Hepatic stellate cell (primary cell): ENCODE measurements at regions not wholly inside any gene's neighbourhood (a gene's known extent, or its start where the extent isn't known, plus 50 kb on each side); places are given as distances from the start of the nearest gene placed in this dataset.

Source experiments
- DNase-seq: peaks from one replicate; pipeline ENCODE4 v3.0.0; 2011; ENCODE audit warnings: low spot score

DNA sequence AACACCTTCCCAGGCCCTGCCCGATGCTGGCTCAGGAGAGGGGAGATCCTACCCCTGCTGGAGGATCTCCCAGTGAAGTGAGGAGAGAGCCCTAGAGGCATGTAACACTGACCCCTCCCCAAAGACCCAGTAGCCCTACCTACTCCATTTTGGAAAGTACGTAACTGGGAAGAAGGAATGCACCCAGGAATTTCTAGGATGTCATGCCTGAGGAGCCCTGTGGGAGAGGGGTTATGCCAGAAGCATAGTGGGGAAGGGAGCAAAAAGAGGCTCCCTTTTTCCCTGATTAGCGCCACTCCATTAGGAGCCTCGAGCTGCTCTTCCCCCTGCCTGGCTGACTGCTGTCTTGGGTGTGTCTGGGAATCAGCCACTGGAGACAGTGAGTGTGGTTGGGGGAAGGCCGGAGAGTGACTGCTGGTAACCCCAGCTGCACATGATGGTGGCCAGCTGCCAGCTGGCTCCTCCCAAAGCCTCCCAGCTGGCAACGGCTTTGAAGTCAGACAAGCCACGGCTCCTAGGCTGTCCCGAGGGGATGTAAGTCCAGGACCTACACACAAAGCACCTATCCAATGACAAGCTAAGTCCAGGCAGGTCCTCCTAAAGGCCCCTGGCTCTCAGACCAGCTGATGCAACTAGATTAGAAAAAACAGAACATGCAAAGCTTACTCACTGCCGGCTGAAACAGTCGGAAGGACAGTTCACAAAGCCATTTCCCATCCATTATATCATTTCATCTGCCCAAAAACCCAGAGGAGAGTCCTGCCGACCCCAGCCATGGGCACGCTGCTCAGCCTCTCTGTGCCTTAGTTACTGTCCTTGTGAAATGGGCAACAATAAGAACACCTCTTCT, 136.5 kb upstream of the ABCA1 start:
- peak; percentile 84 for DNase-seq

GRCh38 chr9:105065098-105066088, 137.4 kb upstream of the ABCA1 start:
- no peak for DNase-seq

DNA sequence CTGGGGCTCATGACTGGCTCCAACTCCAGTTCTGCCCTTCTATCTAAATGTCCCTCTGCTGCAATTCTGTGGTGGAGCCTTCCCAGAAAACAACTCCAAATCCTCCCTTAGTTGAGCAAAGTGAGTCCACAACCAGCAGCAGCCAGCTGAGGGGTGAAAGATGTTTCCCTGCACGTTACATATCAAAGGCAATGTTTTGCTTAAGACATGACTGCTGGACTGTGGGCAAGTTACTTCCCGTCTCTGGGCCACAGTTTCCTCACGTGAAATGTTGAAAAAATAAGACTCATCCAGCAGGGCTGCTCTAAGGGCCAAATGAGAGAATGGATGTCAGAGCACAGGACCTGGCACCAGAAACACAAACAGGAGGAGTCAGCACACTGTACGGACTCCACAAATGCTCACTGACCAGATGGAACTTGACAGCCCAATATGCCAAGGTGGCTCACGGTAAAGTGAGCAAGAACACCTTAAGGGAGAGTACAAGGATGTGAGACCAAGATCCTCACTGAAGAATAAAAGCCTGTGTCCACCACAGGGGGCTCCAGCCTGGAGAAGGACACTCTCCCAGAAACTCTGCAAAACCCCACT, 138.4 kb upstream of the ABCA1 start:
- no peak for DNase-seq

DNA sequence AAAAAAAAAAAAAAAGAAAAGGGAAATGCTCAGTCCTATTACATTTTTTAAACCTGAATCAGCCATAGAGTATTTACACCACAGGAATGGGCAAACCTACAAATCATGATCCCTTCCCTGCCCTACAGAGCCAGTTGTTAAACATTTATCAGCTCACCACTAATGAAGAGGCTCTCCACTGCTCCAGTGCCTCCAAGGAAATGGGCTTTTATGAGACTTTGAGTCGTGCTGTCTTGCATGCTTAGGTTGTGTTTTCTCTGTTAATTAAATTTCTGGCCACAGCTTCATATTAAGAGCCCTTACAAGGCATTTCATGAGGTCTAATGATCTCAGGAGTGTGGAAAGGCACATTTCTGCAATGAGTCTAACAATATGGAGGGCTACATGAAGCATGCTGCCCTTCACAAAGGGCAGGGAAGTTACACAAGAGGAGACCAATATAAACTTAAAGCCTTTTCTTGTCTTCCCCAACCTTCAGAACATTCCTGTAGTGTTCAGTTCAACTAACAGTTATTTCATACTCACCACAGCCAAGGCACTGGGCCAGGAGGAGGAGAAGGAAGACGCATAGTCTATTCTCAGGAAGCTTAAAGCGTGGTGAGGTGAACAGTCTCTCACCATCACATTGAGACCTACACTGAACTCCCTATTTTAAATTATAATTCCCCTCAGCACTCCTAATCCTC, 140.1 kb upstream of the ABCA1 start:
- no peak for DNase-seq

GRCh38 chr9:105069285-105069684, 141.3 kb upstream of the ABCA1 start:
- no peak for DNase-seq

GRCh38 chr9:105069696-105070095, 141.7 kb upstream of the ABCA1 start:
- DNase-seq = no peak

GRCh38 chr9:105070176-105070575, 142.2 kb upstream of the ABCA1 start:
- no peak for DNase-seq

GRCh38 chr9:105072476-105072875, 144.5 kb upstream of the ABCA1 start:
- DNase-seq = no peak

DNA sequence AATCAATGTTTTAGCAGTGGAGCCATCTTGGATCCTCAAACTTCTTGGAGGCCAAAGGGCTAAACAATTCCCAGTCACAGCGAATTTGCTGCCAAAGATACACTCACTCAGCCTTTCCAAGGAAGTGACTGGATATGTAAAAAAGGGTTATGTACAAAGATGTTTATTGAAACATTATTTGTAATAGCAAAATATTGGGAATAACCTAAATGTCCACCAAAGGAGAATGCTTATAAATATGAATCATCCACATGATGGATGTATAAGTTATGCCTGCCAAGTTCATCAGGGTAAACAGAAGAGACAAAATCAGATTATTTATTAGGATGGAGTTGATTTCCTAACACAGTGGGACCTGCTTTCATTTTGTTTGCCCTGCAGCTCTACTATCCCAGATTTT, 145.2 kb upstream of the ABCA1 start:
- no peak for DNase-seq

DNA sequence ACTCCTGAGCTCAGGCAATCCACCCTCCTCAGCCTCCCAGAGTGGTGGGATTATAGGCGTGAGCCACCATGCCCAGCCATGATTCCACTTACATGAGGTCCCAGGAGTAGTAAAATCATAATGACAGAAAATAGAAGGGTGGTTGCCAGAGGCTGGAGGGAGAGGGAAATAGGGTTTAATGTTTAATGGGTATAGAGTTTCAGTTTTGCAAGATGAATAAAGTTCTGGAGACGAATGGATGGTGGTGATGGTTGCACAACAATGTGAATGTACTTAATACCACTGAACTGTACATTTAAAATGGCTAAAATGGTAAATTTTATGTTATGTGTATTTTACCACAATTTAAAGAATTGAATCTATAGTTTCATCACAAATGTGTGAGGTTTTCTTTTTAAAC, 146.5 kb upstream of the ABCA1 start:
- DNase-seq = no peak

DNA sequence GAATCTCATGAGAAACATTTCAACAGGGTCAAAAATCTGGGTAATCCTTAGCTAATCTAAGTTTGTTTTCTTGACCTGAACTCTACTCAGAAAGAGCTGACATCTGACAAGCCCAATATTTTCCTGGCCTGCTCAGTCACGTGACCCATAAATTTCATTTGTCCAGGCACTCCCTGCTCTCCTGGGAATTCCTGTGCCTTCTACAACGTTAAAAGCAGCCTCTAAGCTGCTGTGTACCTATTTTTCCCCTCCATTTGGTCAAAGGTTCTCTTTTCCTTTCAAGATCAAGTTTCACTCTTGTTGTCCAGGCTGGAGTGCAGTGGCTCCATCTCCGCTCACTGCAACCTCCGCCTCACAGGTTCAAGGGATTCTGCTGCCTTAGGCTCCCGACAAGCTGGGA, 148.8 kb upstream of the ABCA1 start:
- no peak for DNase-seq

- DNase-seq = no peak
Observed at GRCh38 chr9:105079457-105079856, 151.5 kb upstream of the ABCA1 start.

- DNase-seq = no peak
Observed at GRCh38 chr9:105082843-105083242, 154.9 kb upstream of the ABCA1 start.

DNA sequence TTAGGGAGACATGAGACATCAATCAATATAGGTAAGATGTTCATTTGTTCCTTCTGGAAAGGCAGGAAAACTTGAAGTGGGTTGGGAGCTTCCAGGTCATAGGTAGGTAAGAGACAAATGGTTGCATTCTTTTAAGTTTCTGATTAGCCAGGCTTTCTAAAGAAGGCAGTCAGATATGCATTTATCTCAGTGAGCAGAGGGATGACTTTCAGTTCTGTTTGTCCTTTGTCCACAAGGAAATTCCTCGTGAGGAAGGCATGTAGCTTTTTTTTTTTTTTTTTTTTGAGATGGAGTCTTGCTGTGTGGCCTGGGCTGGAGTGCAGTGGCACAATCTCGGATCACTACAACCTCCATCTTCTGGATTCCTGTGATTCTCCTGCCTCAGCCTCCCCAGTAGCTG, 155.3 kb upstream of the ABCA1 start:
- DNase-seq = no peak

DNA sequence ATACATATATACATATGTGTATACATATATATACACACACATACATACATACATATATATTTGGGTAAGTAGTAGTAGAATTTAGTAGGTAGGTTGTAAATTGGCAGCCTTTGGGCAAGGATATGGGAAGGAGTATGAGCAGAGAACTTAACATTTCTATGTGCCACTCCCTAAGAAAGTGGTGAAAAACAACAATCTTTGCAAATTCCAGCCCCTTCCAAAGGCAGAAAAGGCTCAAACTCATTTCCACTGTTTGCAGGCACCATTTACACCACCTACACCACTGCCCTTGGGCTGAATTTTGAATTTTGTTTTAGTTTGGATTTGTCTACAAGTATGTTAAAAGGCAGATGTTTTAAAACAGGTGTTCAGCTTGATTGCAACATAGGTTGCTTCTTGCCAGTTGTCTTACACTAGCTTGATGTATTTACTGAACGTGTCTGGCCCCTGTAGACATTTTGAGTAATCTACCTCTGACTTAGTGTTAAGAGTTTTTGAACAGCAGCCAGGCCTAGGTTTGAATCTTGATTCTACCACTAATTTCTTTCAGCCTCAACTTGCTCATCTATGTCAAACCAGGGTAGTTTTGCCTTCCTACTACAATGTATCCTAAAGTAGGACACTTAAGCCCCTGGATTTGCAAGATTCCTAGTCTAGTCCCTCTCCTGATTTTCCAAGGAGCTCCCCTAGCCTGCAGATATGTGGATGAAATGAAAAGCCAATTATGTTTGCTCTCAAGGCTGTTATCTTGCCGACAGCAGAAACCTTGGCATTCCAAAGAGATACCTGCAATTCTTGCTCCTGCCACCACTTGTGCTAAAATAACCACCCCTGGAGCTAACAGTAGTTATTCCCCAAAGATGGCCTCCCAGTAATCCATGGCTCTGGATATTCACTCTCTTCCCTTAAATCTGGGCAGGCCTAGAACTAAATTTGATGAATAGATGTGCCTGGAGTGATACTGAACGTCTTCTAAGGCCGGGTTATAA, 156.2 kb upstream of the SLC44A1 start:
- DNase-seq = no peak

DNA sequence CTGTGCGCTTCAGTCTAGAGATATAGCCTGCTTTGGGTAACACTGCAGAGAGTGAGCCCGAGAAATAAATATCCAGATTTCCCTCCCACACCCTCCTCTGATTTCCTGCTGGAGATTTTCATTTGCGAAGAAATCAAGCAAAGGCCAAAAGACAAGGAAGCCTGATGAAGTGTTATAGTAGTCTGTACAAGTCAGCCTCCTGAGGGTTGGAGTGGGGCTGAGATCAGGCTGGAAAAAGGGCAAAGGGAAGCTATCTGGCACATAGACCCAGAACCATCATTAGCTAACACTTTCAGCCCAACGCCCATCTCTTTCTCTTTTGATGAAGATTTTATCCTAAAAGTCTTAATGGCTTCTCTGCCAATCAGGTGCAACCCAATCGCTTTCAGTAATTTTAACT, 154.6 kb upstream of the SLC44A1 start:
- DNase-seq = no peak

- no peak for DNase-seq
Observed at GRCh38 chr9:105091004-105091640, 153.3 kb upstream of the SLC44A1 start.

GRCh38 chr9:105093685-105094084, 150.8 kb upstream of the SLC44A1 start:
- DNase-seq = no peak

DNA sequence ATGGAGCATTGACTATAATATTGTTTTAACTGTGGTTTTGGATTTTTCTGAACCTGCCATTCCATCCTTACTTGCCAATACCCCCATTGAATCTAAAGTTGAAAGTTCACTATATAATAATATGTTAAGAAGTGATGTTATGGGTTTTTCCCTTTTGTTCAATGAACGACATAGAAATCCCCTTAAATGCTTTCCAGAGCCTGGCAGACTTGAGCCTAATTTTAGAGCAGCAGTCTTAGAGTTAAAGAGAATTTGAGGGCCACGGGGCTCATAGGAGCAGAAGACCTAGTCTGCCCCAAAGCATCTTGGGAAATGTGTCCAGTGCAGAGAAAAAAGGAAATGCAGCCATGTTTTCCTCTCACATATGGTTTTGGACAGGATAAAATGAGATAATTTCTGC, 146.1 kb upstream of the SLC44A1 start:
- DNase-seq = no peak

DNA sequence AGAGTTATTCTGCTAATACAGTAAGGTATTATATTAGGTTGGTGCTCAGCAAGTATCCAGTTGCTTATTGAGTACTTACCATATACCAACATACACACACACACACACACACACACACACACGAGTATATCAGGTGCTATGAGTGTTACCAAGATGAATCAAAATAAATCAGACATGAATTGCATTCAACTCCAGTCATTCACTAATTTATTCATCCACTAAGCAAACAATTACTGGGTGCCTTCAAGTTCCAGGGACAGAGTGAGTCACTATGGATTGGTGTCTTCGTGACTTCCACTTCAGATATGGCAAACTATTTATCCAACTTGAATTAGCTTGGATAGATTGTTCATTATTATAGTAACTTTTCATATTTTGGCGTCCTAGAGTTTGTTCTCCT, 140.7 kb upstream of the SLC44A1 start:
- DNase-seq = peak; percentile 36
